Transverse colon (tissue), 3 donors: ENCODE measurements at regions not wholly inside any gene's neighbourhood (a gene's known extent, or its start where the extent isn't known, plus 50 kb on each side); places are given as distances from the start of the nearest gene placed in this dataset.

ENCODE experiments used
- CTCF ChIP-seq, 5 experiments: fragments of 200-600 bp in 3 of 5; fragments of 450-650 bp in 2 of 5; sonication (generic) in 3 of 5; IDR thresholded peaks; 1 replicate in 2 of 5; 2 replicates in 3 of 5; pipeline ENCODE4 v1.5.1; 2016 to 2017; ENCODE audit warnings: antibody characterized with exemption in 5 of 5, inconsistent platforms in 3 of 5, mild to moderate bottlenecking in 2 of 5, moderate library complexity in 1 of 5
- POLR2A ChIP-seq: fragments of 450-650 bp; IDR thresholded peaks from one replicate; pipeline ENCODE4 v1.6.1; 2016; ENCODE audit warnings: antibody characterized with exemption, mild to moderate bottlenecking, moderate library complexity

GRCh38 chr9:13952906-13953305, 361.0 kb downstream of the NFIB start:
- TF ChIP-seq CTCF (IDR thresholded peaks at IDR 0.05) (no peak), POLR2A (no peak)
